ENCODE measurements at regions not wholly inside any gene's neighbourhood (a gene's known extent, or its start where the extent isn't known, plus 50 kb on each side); places are given as distances from the start of the nearest gene placed in this dataset.
"Not testable (repeated sequence)": the region's sequence is repeated elsewhere in the genome, so short reads cannot be mapped to it uniquely, and the experiment has no call there.

- DNase-seq (ENCODE audit: low read depth, low spot score): no peak
- Histone ChIP-seq H3K4me3 (ENCODE audit: low read length) (no peak overlapping the region), H3K4me1 (ENCODE audit: control insufficient read depth, insufficient read depth, low read length) (no peaks in the 10 kb centered on the region; the same call in 1 of the 2 replicates), H3K27ac (ENCODE audit: low read length) (no peak overlapping the region), H3K27me3 (ENCODE audit: control insufficient read depth, insufficient read depth, low read length) (no peaks in the 10 kb centered on the region), H3K9me3 (ENCODE audit: control insufficient read depth, insufficient read depth, low read length) (no peaks in the 10 kb centered on the region), H3K36me3 (ENCODE audit: control insufficient read depth, insufficient read depth, low read length) (no peaks in the 10 kb centered on the region)
- no CpG with 5 or more reads among the region's 5 CpGs for WGBS (ENCODE audit: insufficient coverage, insufficient read length)
These were observed 116.8 kb upstream of the NKX1-1 start for GRCh38 chr4:1523033-1523432.

GRCh38 chr4:1522606-1523005, 116.4 kb upstream of the NKX1-1 start:
- Histone ChIP-seq H3K36me3 (ENCODE audit: control insufficient read depth, insufficient read depth, low read length) (no peaks in the 10 kb centered on the region), H3K9me3 (ENCODE audit: control insufficient read depth, insufficient read depth, low read length) (no peaks in the 10 kb centered on the region), H3K4me1 (ENCODE audit: control insufficient read depth, insufficient read depth, low read length) (no peaks in the 10 kb centered on the region; the same call in 1 of the 2 replicates), H3K27ac (ENCODE audit: low read length) (no peak overlapping the region), H3K4me3 (ENCODE audit: low read length) (no peak overlapping the region), H3K27me3 (ENCODE audit: control insufficient read depth, insufficient read depth, low read length) (no peaks in the 10 kb centered on the region)
- WGBS (ENCODE audit: insufficient coverage, insufficient read length): no CpG with 5 or more reads among the region's 6 CpGs
- DNase-seq (ENCODE audit: low read depth, low spot score): no peak

DNA sequence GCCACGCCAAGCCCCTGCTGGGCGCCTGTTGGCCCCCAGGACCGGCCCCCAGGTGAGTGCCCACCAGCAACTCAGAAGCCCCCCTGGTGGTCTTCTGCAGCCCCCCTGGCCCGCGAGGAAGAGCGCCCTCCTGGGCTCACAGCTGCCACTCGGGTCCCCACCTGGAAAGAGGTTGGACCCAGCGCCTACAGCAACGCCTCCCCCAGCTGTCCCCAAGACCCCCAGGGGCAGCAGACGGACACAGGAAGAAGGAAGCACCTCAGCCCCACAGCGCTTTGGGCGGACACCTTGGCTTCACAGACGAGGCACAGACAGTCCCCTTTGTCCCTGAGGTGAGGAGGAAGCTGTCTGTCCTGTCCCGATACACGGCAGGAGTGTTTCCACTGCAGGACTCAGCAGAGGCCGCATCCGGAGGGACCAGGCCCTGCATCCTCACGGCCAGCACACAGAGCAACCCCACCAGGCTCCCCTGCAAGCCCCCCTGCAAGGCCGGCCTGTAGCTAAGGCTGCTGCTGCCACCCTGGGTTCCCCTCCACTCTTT, 115.6 kb upstream of the NKX1-1 start:
- no peak for DNase-seq (ENCODE audit: low read depth, low spot score)
- no peak overlapping the region for H3K27ac ChIP-seq (ENCODE audit: low read length)
- H3K4me3 ChIP-seq (ENCODE audit: low read length): no peak overlapping the region
- no CpG with 5 or more reads among the region's 19 CpGs for WGBS (ENCODE audit: insufficient coverage, insufficient read length)
- no peaks in the 10 kb centered on the region for H3K36me3 ChIP-seq (ENCODE audit: control insufficient read depth, insufficient read depth, low read length)
- H3K9me3 ChIP-seq (ENCODE audit: control insufficient read depth, insufficient read depth, low read length): no peaks in the 10 kb centered on the region
- H3K4me1 ChIP-seq (ENCODE audit: control insufficient read depth, insufficient read depth, low read length): no peaks in the 10 kb centered on the region; the same call in 1 of the 2 replicates
- no peaks in the 10 kb centered on the region for H3K27me3 ChIP-seq (ENCODE audit: control insufficient read depth, insufficient read depth, low read length)

- DNase-seq (ENCODE audit: low read depth, low spot score); H3K4me1 ChIP-seq (ENCODE audit: control insufficient read depth, insufficient read depth, low read length); H3K9me3 ChIP-seq (ENCODE audit: control insufficient read depth, insufficient read depth, low read length); H3K36me3 ChIP-seq (ENCODE audit: control insufficient read depth, insufficient read depth, low read length); H3K27ac ChIP-seq (ENCODE audit: low read length); H3K27me3 ChIP-seq (ENCODE audit: control insufficient read depth, insufficient read depth, low read length): not testable (repeated sequence)
- WGBS (ENCODE audit: insufficient coverage, insufficient read length): no CpG with 5 or more reads among the region's 79 CpGs
- peak overlapping the region; percentile 27; the same call in 1 of the 2 replicates for H3K4me3 ChIP-seq (ENCODE audit: low read length)
These were observed 114.7 kb upstream of the NKX1-1 start for GRCh38 chr4:1520795-1521576.

GRCh38 chr4:1519787-1520661, 113.8 kb upstream of the NKX1-1 start:
- Histone ChIP-seq H3K36me3 (ENCODE audit: control insufficient read depth, insufficient read depth, low read length) (no peaks in the 10 kb centered on the region), H3K27me3 (ENCODE audit: control insufficient read depth, insufficient read depth, low read length) (no peaks in the 10 kb centered on the region), H3K9me3 (ENCODE audit: control insufficient read depth, insufficient read depth, low read length) (no peaks in the 10 kb centered on the region), H3K4me3 (ENCODE audit: low read length) (no peak overlapping the region; the same call in 1 of the 2 replicates), H3K4me1 (ENCODE audit: control insufficient read depth, insufficient read depth, low read length) (no peaks in the 10 kb centered on the region; the same call in 1 of the 2 replicates), H3K27ac (ENCODE audit: low read length) (no peak overlapping the region)
- no peak for DNase-seq (ENCODE audit: low read depth, low spot score)
- WGBS (ENCODE audit: insufficient coverage, insufficient read length): no CpG with 5 or more reads among the region's 58 CpGs

DNA sequence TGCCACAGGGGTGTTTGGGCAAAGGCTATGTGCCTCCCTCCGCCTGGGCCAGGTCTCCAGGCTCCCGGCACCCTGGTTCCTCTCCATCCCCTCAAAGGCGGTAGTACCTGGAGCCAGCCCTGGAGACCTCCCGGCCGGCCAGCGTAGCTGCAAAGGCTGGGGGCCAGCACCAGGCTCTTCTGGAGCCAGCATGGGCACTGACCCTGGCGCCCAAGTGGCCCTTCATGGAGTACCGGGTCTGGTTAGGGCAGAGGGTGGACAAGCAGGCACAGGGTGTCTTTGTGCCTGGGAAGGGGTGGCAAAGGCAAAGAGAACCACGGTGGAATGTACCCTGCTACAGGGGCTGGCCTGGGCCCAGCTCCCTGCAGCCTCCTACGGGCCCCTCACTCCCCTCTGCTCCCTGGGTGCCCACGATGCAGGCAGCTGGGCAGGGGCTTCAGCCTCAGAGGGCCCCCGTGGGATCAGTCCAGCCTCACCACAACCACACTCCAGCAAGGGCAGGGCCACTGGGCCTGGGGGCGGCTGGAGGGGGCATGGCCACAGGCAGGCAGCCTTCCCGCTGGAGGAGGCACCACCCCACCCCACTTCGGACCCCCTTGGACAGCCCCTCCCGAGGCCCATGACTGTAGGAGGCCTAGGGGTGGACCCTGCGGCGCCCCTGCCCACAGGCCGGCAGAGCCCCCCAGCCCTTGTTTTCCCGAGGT, 112.9 kb upstream of the NKX1-1 start:
- no peak overlapping the region for H3K4me3 ChIP-seq (ENCODE audit: low read length)
- no CpG with 5 or more reads among the region's 20 CpGs for WGBS (ENCODE audit: insufficient coverage, insufficient read length)
- DNase-seq (ENCODE audit: low read depth, low spot score): no peak
- no peaks in the 10 kb centered on the region; the same call in 1 of the 2 replicates for H3K4me1 ChIP-seq (ENCODE audit: control insufficient read depth, insufficient read depth, low read length)
- H3K36me3 ChIP-seq (ENCODE audit: control insufficient read depth, insufficient read depth, low read length): no peaks in the 10 kb centered on the region
- no peak overlapping the region for H3K27ac ChIP-seq (ENCODE audit: low read length)
- H3K9me3 ChIP-seq (ENCODE audit: control insufficient read depth, insufficient read depth, low read length): no peaks in the 10 kb centered on the region
- no peaks in the 10 kb centered on the region for H3K27me3 ChIP-seq (ENCODE audit: control insufficient read depth, insufficient read depth, low read length)

GRCh38 chr4:1517592-1518411, 111.6 kb upstream of the NKX1-1 start:
- no CpG with 5 or more reads among the region's 22 CpGs for WGBS (ENCODE audit: insufficient coverage, insufficient read length)
- DNase-seq (ENCODE audit: low read depth, low spot score): no peak
- no peak overlapping the region for H3K27ac ChIP-seq (ENCODE audit: low read length)

DNA sequence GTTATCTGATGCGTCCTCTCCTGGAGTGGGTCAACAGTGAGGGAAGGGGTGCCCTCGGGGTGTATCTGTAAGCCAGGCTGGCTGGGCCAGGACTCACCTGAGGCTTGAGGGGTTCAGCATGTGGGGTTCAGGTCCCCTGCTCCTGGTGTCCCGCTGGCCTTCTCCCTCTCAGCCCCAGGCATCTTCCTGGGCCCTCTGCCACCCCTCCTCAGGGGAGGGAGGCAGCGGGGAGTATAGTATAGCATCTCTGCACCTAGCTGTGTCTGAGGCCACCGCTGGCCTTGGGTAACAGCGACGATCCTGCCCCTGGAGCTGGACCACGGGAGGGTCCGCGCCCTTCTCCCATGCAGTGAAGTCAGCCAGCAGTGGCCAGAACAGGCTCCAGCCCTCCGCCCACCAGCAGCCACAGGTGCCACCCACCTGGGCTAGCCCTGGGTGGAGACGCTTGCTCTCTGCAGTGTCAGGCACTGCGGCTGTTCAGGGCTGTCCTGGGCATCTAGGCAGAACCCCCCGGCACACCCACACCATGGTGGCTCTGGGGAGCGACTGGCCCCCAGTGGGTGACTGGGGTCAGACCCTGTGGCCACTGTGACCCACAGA, 110.7 kb upstream of the NKX1-1 start:
- Histone ChIP-seq H3K4me3 (ENCODE audit: low read length) (no peak overlapping the region), H3K36me3 (ENCODE audit: control insufficient read depth, insufficient read depth, low read length) (no peaks in the 10 kb centered on the region), H3K9me3 (ENCODE audit: control insufficient read depth, insufficient read depth, low read length) (no peaks in the 10 kb centered on the region), H3K27me3 (ENCODE audit: control insufficient read depth, insufficient read depth, low read length) (no peaks in the 10 kb centered on the region), H3K4me1 (ENCODE audit: control insufficient read depth, insufficient read depth, low read length) (no peaks in the 10 kb centered on the region; the same call in 1 of the 2 replicates), H3K27ac (ENCODE audit: low read length) (no peak overlapping the region)
- no CpG with 5 or more reads among the region's 15 CpGs for WGBS (ENCODE audit: insufficient coverage, insufficient read length)
- no peak for DNase-seq (ENCODE audit: low read depth, low spot score)

More at GRCh38 chr4:1517592-1518411, 111.6 kb upstream of the NKX1-1 start:
- no peaks in the 10 kb centered on the region for H3K9me3 ChIP-seq (ENCODE audit: control insufficient read depth, insufficient read depth, low read length)
- H3K4me3 ChIP-seq (ENCODE audit: low read length): no peak overlapping the region
- no peaks in the 10 kb centered on the region for H3K4me1 ChIP-seq (ENCODE audit: control insufficient read depth, insufficient read depth, low read length)
- no peaks in the 10 kb centered on the region for H3K36me3 ChIP-seq (ENCODE audit: control insufficient read depth, insufficient read depth, low read length)
- H3K27me3 ChIP-seq (ENCODE audit: control insufficient read depth, insufficient read depth, low read length): no peaks in the 10 kb centered on the region

DNA sequence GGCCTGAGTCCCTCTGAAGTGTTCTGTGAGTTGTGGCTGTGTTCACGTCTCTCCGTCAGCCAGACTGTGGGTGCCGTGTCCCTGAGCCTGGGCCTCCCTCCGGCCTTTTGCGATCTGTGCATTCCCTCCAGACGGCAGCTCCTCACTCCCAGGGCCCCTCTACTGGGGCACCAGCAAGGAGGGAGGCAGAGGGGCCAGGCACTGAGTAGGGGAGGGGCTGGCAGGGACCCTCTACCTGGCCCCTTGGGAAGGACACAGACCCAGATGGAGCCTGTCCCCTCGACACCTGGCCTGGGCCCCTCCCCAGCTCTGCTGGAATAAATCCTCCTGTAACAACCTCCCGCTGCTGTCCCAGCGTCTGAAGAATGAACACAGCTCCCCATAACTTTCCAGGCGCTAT, 110.0 kb upstream of the NKX1-1 start:
- H3K27ac ChIP-seq (ENCODE audit: low read length): no peak overlapping the region

More for the DNA sequence above, 110.0 kb upstream of the NKX1-1 start:
- Histone ChIP-seq H3K4me1 (ENCODE audit: control insufficient read depth, insufficient read depth, low read length) (no peaks in the 10 kb centered on the region; the same call in 1 of the 2 replicates), H3K36me3 (ENCODE audit: control insufficient read depth, insufficient read depth, low read length) (no peaks in the 10 kb centered on the region), H3K9me3 (ENCODE audit: control insufficient read depth, insufficient read depth, low read length) (no peaks in the 10 kb centered on the region), H3K27me3 (ENCODE audit: control insufficient read depth, insufficient read depth, low read length) (no peaks in the 10 kb centered on the region), H3K4me3 (ENCODE audit: low read length) (no peak overlapping the region)
- DNase-seq (ENCODE audit: low read depth, low spot score): no peak
- WGBS (ENCODE audit: insufficient coverage, insufficient read length): no CpG with 5 or more reads among the region's 10 CpGs

Measured in iPS DF 6.9 (cell line).